GM10266 (cell line): ENCODE measurements at regions not wholly inside any gene's neighbourhood (a gene's known extent, or its start where the extent isn't known, plus 50 kb on each side); places are given as distances from the start of the nearest gene placed in this dataset.

Experiments
- DNase-seq: peaks from one replicate; pipeline ENCODE4 v3.0.0; 2012; ENCODE audit errors: extremely low spot score
- TF ChIP-seq, protein P1 (sequence below): IDR thresholded peaks from 2 replicates; pipeline ENCODE4 v1.5.1; 2012; ENCODE audit warnings: mild to moderate bottlenecking, low read depth; ENCODE audit not compliant: control insufficient read depth, insufficient read depth; ENCODE audit errors: missing control alignments

DNA sequence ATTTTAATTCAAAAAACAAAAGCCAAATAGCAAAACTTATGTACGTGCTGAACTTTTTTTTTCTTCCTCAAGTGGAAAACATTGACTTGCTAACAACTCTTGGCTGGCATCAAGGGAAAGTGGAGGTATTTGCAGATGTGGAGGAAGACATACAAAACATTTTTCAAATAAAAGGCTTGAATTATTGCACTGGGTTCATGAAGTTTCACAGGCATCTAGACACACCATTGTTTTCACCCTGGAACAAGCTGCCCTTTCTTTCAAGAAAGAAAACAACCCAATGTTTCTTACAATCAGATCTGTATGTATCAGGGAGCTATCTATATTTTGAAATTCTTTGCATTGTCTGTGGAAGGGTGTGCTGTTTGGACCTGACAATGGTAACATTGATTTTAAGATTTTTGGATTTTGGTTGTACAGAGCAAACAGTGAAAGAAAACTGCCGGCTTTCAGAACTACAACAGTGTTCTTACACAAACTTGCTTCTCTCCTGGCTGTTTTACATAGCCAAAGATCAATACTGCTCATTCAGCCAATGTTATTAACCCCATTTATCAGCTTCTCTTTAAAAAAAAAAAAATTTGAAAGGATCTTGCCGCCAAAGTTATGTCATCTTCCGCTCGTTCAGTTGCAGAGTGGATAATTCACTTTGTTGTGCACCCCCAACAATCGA, 187.7 kb upstream of the FOXD3 start:
- no peak for DNase-seq

DNA sequence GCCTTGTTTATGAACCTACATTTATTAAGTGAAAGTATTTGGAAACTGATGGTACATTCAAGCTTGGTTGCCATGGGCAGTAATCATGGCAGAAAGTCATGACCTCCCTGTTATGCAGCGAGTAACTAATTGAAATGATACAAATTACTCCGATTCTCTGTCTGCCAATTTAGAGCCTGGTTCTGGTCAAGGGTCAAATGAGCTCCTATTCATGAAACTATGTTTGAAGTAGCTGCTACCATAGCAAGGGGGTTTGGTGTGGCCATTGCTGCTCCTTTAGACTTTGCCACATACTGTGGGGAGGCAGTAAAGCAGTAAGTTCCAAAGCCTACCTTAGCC, 187.2 kb upstream of the FOXD3 start:
- DNase-seq: no peak
- TF ChIP-seq, protein P1, sequence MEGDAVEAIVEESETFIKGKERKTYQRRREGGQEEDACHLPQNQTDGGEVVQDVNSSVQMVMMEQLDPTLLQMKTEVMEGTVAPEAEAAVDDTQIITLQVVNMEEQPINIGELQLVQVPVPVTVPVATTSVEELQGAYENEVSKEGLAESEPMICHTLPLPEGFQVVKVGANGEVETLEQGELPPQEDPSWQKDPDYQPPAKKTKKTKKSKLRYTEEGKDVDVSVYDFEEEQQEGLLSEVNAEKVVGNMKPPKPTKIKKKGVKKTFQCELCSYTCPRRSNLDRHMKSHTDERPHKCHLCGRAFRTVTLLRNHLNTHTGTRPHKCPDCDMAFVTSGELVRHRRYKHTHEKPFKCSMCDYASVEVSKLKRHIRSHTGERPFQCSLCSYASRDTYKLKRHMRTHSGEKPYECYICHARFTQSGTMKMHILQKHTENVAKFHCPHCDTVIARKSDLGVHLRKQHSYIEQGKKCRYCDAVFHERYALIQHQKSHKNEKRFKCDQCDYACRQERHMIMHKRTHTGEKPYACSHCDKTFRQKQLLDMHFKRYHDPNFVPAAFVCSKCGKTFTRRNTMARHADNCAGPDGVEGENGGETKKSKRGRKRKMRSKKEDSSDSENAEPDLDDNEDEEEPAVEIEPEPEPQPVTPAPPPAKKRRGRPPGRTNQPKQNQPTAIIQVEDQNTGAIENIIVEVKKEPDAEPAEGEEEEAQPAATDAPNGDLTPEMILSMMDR: no peak

More for the DNA sequence above, 187.7 kb upstream of the FOXD3 start:
- TF ChIP-seq, protein P1: no peak

DNA sequence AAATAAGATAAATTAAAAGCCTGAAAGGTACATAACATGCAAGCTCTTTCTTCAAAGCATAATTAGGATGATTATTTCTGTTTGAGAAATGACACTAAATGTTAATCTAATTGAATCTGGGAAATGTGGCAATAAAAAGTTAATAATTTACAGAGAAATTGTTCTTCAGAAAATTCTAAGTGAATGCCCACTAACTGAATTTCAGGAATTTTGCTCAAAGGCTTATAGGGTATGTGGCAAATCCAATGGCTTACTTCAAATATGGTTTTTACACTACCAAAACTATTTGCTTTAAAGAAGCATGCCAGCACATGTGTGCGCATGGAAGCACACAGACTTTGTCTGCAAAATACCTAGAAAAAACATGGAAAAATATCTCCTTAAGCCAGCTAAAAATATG, 186.6 kb upstream of the FOXD3 start:
- no peak for DNase-seq
- TF ChIP-seq, protein P1: no peak

DNA sequence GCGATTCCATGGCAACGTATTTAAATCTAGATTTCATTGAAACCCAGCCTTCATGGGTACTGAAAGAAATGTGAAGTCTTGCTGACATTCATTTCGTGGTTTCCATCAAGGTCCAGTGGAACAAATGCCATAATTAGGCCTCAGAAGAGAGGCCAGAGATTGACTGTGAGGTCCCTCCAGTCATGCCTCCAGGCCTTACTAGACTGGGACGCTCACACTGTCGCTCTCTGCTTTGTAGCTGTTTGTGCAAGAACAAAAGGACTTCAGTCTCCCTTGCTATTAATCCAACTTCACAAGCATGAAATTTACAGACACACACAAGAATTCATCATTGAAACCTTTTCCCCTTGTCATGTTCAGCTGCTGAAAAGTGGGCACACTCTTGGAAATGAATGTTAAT, 180.4 kb upstream of the FOXD3 start:
- TF ChIP-seq, protein P1: no peak
- DNase-seq: no peak

DNA sequence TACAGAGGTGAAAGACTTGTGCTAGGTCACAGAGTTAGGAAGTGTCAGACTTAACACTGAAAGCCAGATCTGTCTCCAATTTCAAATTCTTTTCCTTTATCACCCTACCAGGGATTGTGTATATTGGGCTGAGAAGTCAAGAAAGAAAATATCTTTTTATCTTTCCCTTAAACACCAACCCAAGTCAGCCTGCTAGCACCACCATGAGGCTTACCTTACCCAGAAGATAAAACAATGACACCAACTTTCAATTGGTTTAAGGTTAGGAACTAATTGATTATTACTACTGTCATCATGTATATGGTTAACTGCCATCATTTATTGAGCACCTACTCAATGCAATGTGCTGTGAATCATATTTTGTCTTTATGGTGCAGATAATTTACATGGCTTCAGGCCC, 178.9 kb upstream of the FOXD3 start:
- TF ChIP-seq, protein P1: peak; percentile 35
- DNase-seq: no peak

DNA sequence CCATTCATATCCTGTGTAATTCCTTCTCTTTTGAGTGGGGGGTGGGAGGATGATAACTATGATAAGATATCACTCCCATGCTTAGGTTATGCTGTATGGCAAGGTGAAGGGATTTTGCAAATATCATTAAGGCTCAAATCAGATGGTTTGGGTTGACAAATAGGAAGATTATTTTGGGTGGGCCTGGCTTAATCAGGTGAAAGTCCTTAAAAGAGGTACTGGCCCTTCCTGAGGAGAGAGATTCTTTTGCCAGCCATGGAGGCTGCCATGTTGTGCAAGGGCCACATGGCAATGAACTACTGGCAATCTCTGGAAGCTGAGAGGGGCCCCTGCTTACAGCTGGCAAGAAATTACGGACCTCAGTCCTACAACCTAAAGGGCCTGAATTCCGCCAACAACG, 174.6 kb upstream of the FOXD3 start:
- TF ChIP-seq, protein P1: no peak
- no peak for DNase-seq

DNA sequence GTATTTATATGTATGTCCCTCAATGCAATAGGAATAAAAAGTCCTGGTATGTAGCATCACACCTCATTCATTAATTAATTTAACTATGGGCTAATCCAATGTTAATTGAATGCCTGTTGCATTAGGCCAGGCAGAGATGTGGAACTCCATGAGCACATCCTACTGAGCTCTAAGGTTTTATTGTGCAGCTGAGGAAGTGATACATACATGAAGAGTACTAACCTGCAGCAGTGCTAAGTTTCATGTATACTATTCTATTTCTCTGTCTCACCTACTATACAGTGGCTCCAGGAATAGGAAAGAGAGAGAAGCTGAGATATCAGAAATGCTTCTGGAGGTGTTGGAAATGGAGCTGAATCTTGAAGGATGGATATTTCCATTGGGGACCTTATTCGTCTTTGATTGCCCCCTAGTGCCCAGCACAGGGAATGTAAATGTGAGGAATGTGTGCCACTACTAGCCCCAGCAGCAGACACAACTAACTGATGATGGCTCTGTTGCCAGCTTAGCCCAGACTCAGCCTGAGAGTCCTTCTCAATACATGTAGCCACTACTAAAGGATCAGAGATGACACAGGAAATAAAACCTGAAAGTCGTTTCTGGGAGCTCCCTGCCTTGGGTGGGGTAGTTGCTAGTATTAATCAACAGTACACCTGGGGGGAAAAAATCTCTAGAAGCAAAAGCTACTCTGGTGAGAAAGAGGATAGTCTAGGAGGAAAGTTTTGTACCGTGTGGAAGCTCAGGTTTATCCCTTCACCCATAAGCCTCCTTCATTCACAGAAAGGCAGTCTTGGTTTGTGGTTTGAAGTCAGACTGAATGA, 173.3 kb upstream of the FOXD3 start:
- TF ChIP-seq, protein P1: peak; percentile 80
- DNase-seq: peak; percentile 28
